Fibroblast of skin of left quadriceps (primary cell): ENCODE measurements at regions not wholly inside any gene's neighbourhood (a gene's known extent, or its start where the extent isn't known, plus 50 kb on each side); places are given as distances from the start of the nearest gene placed in this dataset.
"Not testable (repeated sequence)": the region's sequence is repeated elsewhere in the genome, so short reads cannot be mapped to it uniquely, and the experiment has no call there.

Source experiments
- DNase-seq, 2 experiments: peaks; one replicate each; pipeline ENCODE4 v3.0.0-alpha.2; 2013; ENCODE audit warnings: low read depth in 2 of 2

DNA sequence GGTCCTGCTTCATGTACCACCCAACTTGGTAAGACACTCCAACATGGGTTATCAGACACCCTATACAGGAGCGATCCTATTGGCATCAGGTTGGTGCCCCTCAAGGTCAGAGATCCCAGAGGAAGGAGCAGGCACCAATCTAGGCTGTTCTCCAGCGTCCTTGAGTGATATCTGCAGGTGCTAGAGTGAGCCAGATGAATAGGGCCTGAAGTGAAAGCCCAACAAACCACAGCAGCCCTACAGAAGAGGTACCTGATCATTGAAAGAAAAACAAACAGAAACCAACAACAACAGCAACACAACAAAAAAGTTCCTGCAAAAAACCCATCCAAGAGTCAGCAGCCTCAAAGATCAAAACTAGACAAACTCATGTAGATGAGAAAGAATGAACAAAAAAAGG is 584.8 kb downstream of the HINT1 start:
- no peak for DNase-seq

DNA sequence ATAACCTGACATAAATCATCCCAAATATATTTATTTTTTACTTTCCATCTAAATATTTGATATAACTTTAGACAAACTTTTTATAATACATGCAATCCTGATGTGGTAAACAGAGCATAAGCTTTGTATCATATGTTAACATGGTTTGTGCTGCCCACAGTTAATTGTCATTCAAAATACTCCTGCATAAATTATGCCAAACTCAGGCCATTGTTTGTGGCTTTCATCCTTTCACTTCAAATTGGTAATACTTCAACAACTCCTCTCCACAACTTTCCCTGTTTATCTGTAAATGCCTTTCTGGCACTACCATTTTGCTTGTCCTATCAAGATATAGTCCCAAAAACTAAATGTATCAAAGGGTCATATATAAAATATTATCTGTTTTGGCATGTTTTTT is 586.7 kb downstream of the HINT1 start:
- no peak for DNase-seq

DNA sequence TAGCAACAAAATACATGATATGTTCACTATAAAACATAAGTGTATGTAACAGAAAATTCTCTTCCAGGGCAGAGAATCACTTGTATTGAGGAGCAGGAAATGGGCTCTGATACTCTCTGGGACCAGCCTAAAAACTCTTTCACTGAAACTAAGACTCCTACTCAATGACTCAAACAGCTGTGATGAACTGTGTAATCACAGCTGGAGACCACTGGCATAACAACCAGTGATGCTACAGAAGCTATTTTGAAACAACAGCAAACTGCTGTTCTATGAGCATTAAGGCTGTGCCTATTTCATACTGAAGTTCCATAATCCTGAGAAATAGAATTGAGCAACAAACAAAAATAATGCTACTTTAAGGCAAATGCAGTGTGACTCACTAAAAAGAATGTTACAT is 594.0 kb downstream of the HINT1 start:
- no peak for DNase-seq

DNA sequence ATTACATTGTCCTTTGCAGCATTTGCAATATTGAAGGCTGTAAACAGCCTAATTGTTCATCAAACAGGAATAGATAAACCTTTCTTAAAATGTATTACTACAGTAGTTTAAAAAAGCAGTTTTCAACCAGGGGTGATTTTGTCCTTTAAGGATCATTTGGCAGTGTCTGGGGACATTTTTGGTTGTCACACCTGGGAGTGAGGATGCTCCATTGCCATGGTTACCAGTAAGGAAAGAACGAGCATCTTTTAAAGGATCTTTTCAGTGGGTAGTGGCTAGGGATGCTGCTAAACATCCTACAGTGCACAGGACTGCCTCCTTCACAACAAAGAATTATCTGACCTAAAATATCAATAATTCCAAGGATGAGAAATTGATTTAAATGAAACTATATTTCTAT is 596.3 kb downstream of the HINT1 start:
- no peak for DNase-seq

DNA sequence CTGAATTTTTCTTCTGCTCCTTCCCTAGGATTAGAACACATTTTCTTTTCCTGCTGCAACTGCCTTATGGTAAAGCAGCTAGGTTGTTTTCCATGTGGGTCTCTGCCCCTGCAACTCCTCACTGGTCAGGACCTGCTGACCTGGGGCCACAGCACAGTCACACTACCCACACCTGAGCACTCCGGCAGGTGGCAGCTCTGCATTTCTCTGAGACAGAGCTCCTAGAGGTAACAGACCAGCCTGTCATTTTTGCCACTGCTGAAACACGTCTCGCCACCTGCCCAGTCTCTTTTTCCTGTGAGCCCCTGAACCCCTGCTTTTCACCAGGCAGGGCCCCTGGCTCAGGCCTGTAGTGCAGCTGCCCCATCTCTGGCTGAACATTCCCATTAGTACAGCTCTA is 609.6 kb downstream of the HINT1 start:
- no peak for DNase-seq

DNA sequence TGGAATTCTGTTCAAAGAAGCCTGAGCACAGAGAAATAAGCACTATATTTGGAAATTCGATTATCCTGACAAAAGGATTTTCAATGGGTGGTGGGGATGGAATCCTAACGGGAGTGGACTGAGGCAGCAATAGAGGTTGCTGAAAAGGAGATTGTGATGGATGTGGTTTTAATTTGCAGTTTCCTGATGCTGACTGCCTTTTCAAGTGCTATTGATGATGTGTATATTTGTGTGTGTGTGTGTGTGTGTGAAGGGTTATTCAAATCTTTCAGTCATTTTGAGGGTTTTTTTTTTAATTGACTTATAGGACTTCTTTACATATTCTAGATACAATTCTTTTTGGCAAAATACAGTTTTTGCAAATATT is 614.5 kb downstream of the HINT1 start:
- DNase-seq, result no peak

DNA sequence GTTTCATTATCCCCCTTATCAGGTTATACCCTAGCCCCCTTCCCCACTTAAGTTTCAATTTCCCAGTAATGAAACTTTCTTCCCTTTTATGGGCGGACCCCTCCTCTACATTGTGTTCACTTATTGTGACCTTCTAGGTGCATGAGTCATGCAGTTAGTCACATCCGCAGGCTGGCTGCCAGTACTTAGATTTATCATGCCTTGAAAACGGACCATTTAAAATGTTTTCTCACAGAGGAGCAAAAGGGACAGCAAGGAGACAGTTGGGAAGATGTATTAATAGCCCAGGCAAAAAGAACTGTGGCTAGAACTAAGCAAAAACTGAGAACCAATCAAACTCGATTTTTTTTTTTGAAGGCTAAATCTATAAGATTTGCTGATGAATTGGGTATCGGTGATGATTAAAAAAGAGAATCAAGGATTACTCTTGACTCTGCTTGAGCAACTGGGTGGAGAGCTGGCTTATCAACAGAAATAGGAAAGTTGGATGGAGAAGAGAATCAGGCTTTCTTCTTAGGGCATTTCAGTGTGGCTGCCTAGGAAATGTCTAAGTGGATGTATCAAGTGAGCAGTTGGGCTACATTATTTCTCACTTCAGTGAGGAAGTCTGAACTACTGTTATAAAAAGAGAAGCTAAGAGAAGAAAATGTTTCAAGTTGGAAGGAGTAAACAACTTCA is 615.0 kb downstream of the HINT1 start:
- peak; percentile 47 to 52 for DNase-seq

DNA sequence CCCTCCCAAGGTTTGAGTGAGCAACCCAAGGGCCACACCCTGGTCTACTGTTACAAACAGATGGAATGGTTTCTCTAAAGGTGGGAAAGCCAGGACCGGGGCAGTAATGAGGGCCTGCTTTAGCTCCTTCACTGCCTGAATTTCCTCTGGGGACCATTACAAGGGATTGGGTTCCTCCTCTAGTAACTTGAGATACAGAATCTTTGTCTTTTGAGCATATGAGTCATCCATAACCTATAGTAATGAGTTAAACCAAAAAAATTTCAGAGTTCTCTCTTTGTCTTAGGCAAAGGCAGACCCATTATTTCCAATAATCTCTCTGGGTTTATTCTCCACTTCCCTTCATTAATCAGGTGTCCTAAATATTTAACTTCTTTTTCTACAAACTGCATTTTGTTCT is 618.8 kb downstream of the HINT1 start:
- no peak for DNase-seq

DNA sequence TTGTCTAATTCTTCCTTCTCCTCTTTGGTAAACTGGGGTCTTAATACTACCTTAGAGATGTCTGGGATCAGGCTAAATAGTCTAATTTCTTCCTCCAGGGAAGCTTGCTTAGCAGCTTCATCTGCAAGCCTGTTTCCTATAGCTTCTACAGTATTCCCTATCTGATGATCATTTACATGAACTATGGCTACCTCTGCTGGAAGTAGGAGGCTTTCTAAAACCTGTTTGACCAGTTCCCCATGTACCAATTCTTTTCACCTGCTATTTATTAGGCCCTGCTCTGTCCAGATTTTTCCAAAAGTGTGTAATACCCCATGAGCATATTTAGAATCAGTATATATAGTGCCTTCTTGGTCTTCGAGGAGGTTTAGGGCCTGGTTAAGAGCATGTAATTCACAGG is 619.8 kb downstream of the HINT1 start:
- no peak for DNase-seq

DNA sequence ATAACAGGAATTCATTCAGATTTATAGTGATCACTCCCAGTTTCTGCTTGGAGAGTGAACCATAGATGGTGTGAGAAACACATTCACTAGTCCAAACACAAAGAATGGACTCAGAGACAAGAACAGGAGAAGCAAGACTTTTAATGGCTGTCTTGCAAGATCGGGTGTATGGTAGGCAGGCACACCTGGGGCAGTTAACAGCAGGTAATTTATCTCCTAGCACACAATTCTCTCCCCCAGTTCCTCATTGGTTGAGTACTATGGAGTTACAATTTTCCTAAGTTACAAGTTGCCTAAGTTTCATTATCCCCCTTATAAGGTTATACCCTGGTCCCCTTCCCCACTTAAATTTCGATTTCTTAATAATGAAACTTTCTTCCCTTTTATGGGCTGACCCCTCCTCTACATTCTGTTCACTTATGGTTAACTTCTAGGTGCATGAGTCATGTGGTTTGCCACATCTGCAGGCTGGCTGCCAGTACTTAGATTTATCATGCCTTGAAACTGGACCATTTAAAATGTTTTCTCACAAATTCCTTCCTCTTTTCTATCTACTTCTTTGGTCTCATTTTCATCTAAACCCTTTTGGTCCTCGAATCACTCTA is 623.3 kb downstream of the HINT1 start:
- DNase-seq, result peak; percentile 64 to 66

DNA sequence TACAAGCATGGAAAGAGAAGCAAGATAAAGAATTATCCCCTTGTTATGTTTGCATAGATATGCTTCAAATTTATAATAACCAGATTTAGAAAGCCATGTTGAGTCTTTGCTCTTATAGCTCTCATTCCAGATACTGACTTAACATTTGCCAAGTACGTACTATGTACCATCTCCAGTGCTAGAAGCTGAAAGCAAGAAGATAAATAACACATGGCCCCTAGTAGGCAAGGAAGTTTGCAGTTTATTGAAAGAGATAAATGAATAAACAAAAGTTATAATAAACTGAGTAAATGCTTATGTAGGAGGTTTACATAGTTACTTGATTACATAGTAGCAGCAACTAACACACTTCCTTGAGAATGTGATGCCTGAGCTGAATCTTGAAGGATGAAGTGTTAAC is 628.4 kb downstream of the HINT1 start:
- no peak for DNase-seq

DNA sequence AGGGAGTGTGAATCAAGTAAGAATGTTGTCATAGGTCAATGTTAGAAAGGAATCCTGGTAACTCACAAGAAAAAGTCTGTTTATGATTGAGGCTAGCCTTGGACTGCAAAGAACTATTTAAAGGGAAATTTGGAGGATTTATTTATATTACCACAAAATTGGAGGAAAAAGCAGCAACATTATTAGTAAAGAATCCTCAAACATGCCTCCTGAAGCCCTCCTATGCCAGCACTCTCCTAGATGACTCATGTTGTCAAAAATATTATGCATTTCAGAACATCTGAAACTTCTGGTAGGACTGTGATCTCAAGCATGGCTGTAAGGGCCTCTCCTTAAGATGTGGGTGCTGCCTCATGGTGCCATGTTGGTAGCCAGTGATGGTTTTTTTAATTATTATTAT is 628.5 kb downstream of the CHSY3 start:
- no peak for DNase-seq

DNA sequence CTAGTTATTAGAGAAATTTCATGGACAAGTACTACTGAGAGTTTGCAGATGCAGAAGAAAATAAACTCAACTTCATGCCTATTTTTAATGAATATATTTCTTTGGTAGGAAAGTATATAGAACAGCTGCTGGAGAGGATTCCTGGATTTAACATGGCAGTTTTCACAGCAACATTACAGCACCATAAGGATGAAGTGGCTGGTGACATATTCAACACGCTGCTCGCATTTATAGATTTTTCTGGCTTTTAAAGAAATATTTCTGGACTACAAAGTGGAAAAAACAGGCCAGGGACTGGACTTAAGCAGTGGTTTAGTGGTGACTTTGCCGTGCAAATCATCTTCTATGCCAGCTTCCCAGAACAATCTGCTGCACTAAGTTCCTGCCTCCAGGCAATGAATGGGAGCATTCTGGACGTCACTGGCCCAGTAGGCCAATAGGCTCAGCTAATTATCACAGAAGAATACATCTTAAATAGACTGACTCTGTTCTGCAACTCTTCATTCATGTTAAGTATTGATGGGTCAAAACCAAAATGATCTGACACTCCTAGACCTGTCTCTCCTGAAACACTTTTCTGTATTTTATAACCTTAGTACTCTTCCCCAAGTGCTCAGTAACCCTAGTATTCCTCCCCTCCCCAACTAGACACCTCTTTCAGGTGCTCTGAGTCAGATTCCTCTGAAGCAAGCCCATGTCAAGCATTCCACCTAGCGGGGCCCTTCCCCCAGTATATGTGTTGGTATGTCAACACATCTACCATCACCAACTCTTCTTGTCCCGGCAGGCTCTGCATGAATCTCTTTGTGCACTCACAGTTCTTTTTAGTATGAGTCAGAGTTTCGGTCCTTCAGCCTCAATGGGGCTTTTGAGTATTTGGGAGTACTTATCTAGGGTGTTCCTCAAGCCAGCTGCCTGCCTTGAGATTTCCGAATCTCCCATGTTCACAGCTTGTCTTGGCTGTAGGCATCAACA is 625.5 kb downstream of the CHSY3 start:
- DNase-seq, result no peak

DNA sequence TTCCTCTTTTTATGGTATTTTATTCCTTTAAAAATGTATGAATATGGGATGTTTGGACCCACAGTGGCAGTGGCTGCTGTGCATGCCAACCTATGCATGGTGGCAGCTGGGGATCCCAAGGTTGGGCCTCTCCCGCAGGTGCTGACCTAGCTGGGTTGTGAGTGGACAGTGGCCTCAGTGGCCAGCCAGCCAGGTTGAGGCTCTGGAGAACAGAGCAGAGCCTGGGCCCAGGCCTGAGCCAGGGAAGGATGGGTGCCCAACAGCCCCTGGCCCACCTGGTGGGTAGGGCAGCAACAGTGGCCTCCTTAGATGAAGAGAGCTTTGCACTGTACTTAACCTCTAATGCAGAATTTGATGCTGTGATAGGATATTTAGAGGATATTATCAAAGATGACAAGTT is 624.8 kb downstream of the CHSY3 start:
- DNase-seq, result no peak

DNA sequence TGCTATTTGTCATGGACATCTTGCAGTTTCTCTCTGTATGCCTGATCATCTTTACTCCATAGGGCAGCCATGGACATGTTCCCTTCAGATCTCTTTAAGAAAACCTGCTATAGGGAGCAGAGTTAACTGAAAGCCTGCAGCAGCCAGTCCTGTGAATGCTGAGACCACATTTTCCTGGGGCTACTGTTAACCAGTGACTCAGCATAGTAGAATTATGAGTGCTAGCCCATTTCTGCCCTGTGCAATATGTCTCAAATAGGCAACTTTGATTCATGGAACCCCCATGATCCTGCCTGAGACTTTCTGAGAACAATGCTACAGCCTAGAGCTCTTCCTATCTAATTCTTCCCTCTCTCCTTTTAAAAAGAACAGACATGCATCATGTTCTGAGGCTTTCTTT is 624.2 kb downstream of the CHSY3 start:
- peak in 1 of 2 experiments; percentile 39 for DNase-seq

DNA sequence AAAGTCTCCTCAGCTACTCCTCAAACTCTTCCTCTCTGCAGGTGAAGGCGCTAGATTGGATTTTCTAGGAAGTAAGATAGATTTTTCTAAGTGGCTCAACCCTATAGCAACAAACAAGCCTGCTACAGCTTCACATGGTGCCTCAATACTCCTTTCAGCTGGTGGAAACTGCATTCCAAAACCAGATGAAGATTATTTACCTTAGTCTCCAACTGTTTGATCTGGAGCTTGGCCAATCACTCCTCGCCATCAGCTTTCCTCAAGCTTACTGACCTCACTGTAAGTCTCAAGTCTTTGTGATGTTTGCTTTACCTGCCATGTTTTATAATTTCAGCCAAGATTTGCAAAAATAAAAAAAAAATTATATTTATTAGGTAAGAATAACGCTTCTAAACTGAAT is 622.4 kb downstream of the CHSY3 start:
- DNase-seq, result no peak

DNA sequence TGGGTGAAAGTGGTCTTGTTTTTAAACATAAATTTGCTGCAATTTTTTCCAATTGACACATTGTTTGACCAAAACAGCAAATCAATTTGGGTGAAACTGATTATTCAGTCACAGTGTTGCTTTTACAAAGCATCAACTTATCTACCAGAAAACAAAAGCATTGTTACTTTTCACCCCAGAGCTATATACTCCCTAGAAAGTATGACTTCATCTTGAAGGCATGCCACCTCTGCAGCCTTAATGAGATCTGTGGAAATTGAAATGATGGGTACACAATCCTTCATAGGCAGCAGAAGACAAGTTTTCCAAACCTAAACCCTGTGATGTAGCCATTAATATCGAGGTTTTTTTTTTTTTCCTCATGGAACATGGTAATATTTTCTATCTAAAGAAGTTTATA is 615.9 kb downstream of the CHSY3 start:
- no peak for DNase-seq

DNA sequence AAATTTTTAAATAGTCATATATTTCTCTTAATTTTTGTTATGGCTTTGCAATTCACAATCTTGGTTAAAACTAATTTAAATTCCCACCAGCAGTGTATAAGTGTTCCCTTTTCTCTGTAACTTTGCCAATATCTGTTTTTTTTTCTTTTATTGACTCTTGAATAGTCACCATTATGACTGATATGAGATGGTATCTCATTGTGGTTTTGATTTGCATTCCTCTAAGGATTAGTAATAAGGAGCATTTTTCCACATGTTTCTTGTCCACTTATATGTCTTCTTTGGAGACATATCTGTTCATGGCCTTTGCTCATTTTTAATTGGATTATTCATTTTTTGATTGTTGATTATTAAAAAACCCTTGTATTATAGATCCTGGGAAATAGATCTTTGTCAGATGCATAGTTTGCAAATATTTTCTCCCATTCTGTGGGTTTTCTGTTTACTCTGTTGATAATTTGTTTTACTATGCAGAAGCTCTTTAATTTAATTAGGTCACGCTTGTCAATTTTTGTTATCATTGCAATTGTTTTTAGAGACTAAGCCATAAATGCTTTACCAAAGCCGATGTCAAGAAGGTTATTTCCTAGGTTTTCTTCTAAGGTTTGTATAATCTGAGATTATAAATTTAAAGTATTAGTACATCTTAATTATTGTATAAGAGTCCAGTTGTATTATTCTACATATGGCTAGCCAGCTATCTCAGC is 610.9 kb downstream of the CHSY3 start:
- DNase-seq, result peak; percentile 78 to 79

DNA sequence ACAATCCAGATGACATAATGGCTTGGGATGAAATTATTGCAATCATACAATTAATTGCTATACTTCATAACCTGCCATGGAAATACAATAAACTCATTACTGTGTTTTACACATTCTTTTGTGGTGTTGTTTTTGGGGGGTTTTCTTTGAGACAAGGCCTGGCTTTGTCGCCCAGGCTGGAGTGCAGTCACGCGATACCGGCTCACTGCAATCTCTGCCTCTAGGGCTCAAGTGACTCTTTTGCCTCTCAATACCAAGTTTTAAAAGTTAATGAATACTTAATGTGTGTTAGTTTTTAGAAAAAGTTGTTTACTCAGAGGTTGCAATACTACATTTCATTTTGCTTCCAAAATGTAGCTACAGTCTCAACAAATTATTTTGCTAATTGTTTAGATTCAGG is 598.4 kb downstream of the CHSY3 start:
- DNase-seq, result no peak

DNA sequence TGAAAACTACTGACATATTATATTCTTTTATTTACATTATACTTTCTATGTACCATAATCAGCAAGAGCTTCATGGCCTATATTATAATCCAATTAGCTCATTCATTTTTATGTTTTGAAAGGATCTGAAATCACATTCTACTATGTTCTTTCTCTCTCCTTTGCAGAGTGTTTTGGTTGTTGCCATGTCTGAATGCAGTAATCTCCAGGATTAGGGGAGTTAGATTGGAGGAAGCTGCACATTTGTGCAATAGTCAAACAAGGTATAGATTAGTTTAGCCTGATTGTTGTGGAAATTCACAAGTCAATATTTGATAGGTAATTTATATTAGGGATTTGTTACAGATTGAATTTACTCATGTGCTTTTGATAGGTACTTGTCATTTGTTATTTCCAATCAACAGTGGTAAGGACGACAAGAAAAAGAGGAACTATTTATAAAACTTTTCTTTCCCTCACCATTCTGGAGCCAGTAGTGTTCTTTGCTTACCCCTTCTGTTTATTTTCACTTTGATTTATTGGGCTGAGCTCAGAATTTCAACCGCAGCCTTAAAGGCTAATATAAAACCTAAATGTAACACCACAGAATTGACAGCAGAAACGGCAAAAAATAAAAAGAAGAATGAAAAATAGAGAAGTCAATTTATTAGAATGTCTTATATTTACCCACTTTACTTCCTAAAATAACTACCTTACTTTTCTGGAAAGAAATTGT is 597.0 kb downstream of the CHSY3 start:
- no peak for DNase-seq

DNA sequence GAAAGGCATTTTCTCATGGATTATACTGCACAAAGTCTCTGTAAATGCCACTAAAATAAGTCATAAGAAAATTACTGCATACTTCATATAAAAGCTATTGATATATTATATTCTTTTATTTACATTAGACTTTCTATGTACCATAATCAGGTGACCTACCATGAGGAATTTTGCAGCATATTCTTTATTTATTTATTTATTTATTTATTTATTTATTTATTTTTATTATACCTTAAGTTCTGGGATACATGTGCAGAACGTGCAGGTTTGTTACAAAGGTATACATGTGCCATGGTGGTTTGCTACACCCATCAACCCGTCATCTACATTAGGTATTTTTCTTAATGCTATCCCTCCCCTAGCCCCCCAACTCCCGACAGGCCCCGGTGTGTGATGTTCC is 596.2 kb downstream of the CHSY3 start:
- DNase-seq, result not testable (repeated sequence)

DNA sequence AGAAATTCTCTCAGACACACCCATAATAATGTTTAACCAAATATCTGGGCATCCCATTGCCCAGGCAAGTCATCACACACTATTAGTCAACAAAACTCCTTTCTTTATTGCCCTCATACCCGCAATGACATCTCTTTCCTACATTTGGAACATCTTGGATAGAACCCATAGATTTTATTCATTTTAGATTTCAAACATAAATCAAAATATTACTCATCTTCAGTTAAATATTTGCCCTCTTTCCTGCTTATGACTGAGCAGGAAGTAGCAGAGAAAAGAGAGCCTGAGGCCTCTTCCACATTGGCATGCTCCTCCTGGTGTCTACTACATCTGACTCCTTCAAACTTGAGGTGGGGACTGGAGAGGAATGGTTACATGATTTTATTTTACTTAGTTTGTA is 592.0 kb downstream of the CHSY3 start:
- no peak for DNase-seq
